Germinal center (tissue), 1 donor: ENCODE measurements at regions not wholly inside any gene's neighbourhood (a gene's known extent, or its start where the extent isn't known, plus 50 kb on each side); places are given as distances from the start of the nearest gene placed in this dataset.

Experiments used
- DNase-seq: peaks from one replicate; pipeline ENCODE4 v3.0.0; 2012; ENCODE audit warnings: mixed read lengths, low spot score

GRCh38 chr5:145360936-145361335 is 474.2 kb downstream of the PRELID2 start:
- no peak for DNase-seq

- DNase-seq: no peak
Observed at GRCh38 chr5:145350513-145350912, 484.6 kb downstream of the PRELID2 start.

DNA sequence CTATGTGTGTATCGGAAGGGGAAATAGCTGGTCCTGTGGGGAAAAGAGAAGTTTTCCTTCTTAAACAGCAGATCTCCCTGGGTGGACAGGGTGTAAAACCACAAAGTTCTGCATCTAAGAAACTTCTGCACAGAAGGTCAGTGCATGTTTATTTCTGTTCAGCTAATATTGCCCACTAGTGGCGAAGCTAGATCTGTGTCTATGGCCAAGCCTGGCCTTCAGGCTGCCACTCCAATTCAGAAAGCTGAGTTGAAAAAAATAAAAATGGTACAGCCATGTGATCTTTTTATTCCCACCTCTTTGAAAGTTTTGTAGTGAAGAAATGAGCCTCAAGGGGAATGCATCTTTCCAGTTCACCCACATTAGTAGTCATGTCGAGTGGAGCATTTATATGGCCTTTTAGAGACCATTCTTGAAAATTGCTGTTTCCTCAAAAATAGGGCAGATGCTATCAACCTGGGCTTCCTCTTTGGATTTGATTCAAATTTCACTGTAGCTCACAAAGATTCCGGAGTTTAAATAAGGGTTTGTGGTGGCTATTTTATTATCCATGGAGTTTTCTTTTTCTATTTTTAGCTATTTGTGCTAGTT is 488.0 kb downstream of the PRELID2 start:
- DNase-seq: no peak

GRCh38 chr5:145345511-145346287 is 489.4 kb downstream of the PRELID2 start:
- no peak for DNase-seq

DNA sequence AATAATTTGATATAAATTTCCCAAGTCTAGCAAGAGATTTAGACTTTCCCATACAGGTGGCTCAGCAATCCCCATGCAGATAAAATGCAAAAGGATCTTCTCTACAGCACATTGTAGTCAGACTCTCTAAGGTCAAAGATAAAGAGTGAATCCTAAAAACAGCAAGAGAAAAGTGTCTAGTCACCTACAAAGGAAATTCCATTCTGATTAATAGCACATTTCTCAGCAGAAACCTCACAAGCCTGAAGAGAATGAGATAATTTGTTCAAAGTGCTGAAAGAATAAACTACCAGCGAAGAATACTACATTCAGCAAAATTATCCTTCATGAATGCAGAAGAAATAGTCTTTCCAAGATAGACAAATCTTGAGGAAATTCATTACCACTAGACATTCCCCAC is 493.3 kb downstream of the PRELID2 start:
- DNase-seq: no peak

DNA sequence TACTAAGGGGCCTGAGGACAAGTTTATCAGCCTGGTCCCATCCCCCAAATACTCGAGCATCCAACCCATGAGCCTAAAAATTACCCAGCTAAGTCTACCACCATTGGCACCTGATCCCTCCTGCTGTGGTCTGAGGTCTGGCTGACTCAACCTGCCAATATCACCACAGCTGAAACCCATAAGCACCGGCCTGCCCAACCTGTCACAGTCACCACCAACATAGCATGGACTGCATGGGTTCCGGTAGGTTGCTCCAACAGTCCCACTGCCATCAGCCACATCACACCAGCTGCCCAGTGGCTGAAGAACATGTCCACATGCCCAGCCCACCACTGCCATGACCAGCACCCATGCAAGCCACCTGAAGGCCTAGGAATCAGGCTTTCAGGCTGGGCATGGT is 495.0 kb downstream of the PRELID2 start:
- no peak for DNase-seq

- no peak for DNase-seq
Observed at GRCh38 chr5:145324767-145325479, 510.2 kb downstream of the PRELID2 start.

- DNase-seq: no peak
Observed at GRCh38 chr5:145324101-145324500, 511.0 kb downstream of the PRELID2 start.

- DNase-seq: no peak
Observed at GRCh38 chr5:145316282-145316681, 518.9 kb downstream of the PRELID2 start.

GRCh38 chr5:145307866-145308382 is 527.2 kb downstream of the PRELID2 start:
- no peak for DNase-seq

DNA sequence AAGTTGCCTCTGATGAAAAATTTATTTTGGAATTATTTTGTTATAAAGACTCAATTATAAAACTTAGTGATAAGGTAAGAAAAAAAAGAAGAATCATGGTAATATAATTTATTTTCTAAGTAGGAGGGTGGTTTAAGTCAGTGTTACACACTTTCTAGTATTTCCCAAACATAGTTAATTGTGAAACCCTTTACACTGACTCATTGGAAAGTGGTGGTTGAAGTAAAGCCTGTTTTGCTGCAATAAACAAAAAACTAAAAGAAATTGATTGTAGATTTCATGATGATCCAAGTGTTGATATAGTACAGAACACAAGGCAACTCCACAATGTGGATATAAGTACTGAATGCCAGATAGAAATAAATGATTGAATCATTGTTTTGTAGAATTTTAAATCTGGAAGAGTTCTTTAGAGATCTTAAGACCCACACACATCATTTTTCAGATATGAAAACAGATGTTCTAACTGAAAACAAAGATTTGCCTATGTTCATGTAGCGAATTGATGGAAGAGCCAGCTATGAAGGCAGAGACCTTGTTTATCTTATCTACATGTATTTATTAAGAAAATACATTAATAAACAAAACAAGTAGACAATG is 539.8 kb downstream of the PRELID2 start:
- no peak for DNase-seq

DNA sequence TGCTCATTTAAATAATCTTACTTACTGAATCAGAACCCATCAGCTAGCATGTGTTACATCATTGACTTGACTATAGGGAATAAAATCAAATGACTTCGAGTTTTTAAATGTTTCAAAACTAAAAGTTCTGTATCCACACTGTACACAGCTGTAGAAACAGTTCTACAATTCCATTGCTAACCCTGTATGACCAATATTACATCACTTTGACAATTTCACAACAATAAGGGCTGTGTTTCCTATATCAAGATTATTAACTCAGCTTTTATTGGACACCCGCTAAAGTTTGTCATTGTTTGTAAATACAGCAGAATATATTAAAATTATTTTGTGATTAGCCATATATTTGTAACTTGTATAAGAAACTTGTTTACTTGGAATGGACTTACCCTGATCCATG is 540.8 kb downstream of the PRELID2 start:
- DNase-seq: no peak

GRCh38 chr5:145293716-145294115 is 541.4 kb downstream of the PRELID2 start:
- no peak for DNase-seq

DNA sequence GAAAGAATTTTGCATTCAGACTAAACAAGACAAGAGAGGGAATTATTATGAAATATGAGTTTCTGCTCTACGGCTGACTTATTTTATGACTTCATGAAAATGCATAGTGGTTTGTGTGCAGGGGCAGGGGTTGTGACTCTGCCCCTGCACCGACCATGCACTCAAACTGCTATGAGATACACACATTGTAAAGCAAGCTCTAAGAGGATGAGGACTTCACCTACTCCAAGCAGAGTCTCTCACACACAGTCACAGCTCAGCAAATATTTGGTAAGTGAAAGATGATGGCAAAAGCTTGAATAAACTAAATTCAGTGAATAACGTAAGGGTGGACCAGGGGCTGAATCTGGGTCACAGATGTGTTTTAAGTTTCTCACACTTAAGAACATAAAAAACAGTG is 542.9 kb downstream of the PRELID2 start:
- no peak for DNase-seq

DNA sequence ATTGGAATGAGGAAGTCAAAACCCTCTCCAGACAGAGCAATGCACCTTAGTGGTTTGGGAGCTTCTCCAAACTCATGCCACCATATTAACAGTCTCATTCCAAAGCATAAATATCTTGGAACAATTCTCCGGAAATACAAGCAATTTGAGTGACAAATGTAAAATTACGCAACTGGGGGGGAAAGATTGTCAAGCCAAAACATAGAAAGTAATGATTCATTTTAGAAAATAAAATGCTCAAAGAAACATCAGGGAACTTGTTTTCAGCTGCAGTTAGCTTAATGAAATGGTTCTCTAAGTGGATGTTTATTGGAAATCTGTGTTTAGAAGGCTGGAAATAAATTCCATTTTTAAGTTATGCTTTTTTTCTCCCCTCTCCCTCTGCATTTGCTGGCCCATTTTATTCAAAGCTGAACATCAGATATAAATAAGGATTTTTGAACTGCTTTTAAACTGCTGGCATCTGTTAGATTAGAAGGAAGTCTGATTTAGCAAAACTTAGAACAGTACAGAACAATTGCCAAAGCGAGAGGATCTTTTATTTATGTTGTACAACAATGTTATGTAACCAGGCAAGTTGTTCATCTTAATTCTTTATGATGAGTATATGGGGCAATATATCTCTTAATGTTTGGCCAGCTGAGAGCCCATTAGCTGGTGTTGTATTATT is 551.9 kb downstream of the PRELID2 start:
- DNase-seq: no peak

- no peak for DNase-seq
Observed at GRCh38 chr5:145280806-145281205, 554.3 kb downstream of the PRELID2 start.

- no peak for DNase-seq
Observed at GRCh38 chr5:145280214-145280613, 554.9 kb downstream of the PRELID2 start.

- no peak for DNase-seq
Observed at GRCh38 chr5:145260670-145261069, 574.5 kb downstream of the PRELID2 start.

DNA sequence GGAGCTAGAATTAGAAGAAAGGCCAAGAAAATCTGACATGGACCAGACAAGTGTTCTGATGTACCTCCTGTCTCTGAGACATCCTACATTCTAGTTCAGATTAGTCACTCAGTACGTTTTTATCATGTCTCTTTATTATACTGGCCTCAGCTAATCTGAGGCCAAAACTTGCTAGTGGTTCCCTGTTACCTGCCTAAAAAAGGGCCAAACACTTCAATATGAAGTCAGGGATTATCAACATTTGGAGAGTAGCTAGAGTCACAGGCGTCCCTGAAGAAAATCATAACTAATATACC is 587.4 kb downstream of the PRELID2 start:
- no peak for DNase-seq

GRCh38 chr5:145246961-145247744 is 588.0 kb downstream of the PRELID2 start:
- no peak for DNase-seq

- DNase-seq: no peak
Observed at GRCh38 chr5:145246379-145246778, 588.8 kb downstream of the PRELID2 start.
